SU-DHL-6 (cell line): ENCODE measurements at regions not wholly inside any gene's neighbourhood (a gene's known extent, or its start where the extent isn't known, plus 50 kb on each side); places are given as distances from the start of the nearest gene placed in this dataset.

Experiments used
- H2AFZ ChIP-seq: fragments of 200-600 bp; sonication (generic); 2 replicates; pipeline ENCODE4 v1.6.1; 2014; ENCODE audit warnings: low read depth, mild to moderate bottlenecking, moderate library complexity, mixed read lengths, antibody characterized with exemption, low read length; ENCODE audit not compliant: severe bottlenecking
- H3F3A ChIP-seq: fragments of 200-600 bp; shearing (Covaris generic); 2 replicates; pipeline ENCODE4 v1.6.0; 2016; ENCODE audit warnings: antibody characterized with exemption, mild to moderate bottlenecking; ENCODE audit not compliant: insufficient read depth
- H3K27ac ChIP-seq: fragments of 200-600 bp; sonication (generic); 2 replicates; pipeline ENCODE4 v1.5.1; 2016; ENCODE audit warnings: low read depth, mild to moderate bottlenecking, low read length, moderate library complexity, mixed read lengths
- H3K27me3 ChIP-seq: fragments of 200-600 bp; sonication (generic), shearing (Covaris generic); 2 replicates; pipeline ENCODE4 v1.6.0; 2014; ENCODE audit warnings: mild to moderate bottlenecking, low read length
- H3K36me3 ChIP-seq: fragments of 200-600 bp; sonication (generic); 2 replicates; pipeline ENCODE4 v1.6.1; 2014; ENCODE audit warnings: mild to moderate bottlenecking, low read length, mixed read lengths
- H3K4me2 ChIP-seq: fragments of 300-600, 200-600 bp; shearing (Covaris generic), sonication (generic); 2 replicates; pipeline ENCODE4 v1.6.0; 2014; ENCODE audit warnings: low read length, low read depth, mild to moderate bottlenecking; ENCODE audit not compliant: poor library complexity, severe bottlenecking
- H3K4me3 ChIP-seq: fragments of 200-600 bp; sonication (generic); 2 replicates; pipeline ENCODE4 v1.5.1; 2014; ENCODE audit warnings: antibody characterized with exemption, low read length, mild to moderate bottlenecking, mixed read lengths; ENCODE audit not compliant: insufficient read depth, poor library complexity, severe bottlenecking
- H3K79me2 ChIP-seq: fragments of 200-600 bp; sonication (generic); 2 replicates; pipeline ENCODE4 v1.6.1; 2014; ENCODE audit warnings: mild to moderate bottlenecking, low read length, moderate library complexity; ENCODE audit not compliant: insufficient read depth
- H3K9ac ChIP-seq: fragments of 200-600 bp; sonication (generic); 2 replicates; pipeline ENCODE4 v1.7.0; 2014; ENCODE audit warnings: mild to moderate bottlenecking, low read length
- H3K9me2 ChIP-seq: fragments of 200-600 bp; sonication (generic); replicated peaks from 2 replicates; pipeline ENCODE4 v1.6.1; 2014; ENCODE audit warnings: low read length; ENCODE audit not compliant: insufficient read depth
- H3K9me3 ChIP-seq: fragments of 200-600 bp; sonication (generic); 2 replicates; pipeline ENCODE4 v1.6.1; 2014; ENCODE audit warnings: low read length, mixed read lengths; ENCODE audit not compliant: insufficient read depth
- H4K20me1 ChIP-seq: fragments of 200-600 bp; sonication (generic); 2 replicates; pipeline ENCODE4 v1.6.1; 2014; ENCODE audit warnings: low read depth, mild to moderate bottlenecking, antibody characterized with exemption, low read length, moderate library complexity, mixed read lengths
- EZH2phosphoT487 ChIP-seq: fragments of 200-600 bp; sonication (generic), shearing (Covaris generic); conservative IDR thresholded peaks from 2 replicates; pipeline ENCODE4 v1.6.1; 2018; ENCODE audit warnings: mild to moderate bottlenecking, antibody characterized with exemption, low read length, moderate library complexity, mixed read lengths
- TF ChIP-seq, protein P1 (sequence below): fragments of 200-600 bp; sonication (generic); IDR thresholded peaks from one replicate; pipeline ENCODE4 v1.5.1; 2017; ENCODE audit warnings: antibody characterized with exemption, mild to moderate bottlenecking, low read length, moderate library complexity; ENCODE audit not compliant: insufficient read depth, poor library complexity, severe bottlenecking

DNA sequence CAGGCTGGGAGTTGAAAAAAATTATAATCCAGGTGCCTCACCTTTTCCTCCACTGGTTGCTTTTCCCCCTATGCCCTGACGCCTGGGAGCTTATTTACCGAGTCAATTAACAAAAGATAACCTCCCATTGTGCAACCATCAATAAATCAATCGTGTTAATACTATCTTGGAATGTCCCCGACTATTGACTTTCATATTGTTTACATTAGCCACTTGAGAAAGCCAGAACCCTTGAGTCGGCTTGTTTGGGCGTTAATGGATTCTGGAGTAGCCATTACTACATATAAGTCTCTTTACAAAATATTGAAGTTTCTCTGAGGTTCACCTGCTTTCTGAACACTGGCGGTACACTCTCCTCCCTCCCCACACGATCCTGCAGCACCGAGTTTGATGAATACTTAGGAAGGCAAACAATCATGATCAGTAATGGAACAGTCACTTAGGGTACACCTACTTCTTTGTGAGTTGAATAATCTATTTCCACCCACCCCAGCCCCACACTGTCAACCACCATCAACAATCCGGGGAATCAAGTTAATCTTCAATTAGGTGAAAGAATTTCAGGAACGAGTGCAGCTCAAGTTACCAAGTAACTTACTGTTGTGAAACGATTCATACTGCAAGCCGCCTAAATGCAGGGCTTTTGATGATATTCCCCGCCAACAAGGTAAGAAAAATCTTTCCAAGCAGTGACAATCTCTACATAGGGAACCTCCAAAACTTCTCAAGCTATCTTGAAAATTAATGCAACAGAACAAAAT is 159.3 kb upstream of the NR2F2 start:
- Histone ChIP-seq H3K79me2 (no peaks in the 10 kb centered on the region), H4K20me1 (no peaks in the 10 kb centered on the region), H3K9me3 (no peaks in the 10 kb centered on the region), H3K4me2 (no peak overlapping the region), H3K36me3 (no peaks in the 10 kb centered on the region), H3F3A (no peaks in the 10 kb centered on the region), H3K9ac (no peak overlapping the region), H3K9me2 (no peaks in the 10 kb centered on the region), H3K27ac (no peak overlapping the region), H3K27me3 (no peaks in the 10 kb centered on the region), H3K4me3 (no peak overlapping the region), H2AFZ (no peak overlapping the region)
- no peak for TF ChIP-seq EZH2phosphoT487
- TF ChIP-seq, protein P1, sequence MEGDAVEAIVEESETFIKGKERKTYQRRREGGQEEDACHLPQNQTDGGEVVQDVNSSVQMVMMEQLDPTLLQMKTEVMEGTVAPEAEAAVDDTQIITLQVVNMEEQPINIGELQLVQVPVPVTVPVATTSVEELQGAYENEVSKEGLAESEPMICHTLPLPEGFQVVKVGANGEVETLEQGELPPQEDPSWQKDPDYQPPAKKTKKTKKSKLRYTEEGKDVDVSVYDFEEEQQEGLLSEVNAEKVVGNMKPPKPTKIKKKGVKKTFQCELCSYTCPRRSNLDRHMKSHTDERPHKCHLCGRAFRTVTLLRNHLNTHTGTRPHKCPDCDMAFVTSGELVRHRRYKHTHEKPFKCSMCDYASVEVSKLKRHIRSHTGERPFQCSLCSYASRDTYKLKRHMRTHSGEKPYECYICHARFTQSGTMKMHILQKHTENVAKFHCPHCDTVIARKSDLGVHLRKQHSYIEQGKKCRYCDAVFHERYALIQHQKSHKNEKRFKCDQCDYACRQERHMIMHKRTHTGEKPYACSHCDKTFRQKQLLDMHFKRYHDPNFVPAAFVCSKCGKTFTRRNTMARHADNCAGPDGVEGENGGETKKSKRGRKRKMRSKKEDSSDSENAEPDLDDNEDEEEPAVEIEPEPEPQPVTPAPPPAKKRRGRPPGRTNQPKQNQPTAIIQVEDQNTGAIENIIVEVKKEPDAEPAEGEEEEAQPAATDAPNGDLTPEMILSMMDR = no peak

DNA sequence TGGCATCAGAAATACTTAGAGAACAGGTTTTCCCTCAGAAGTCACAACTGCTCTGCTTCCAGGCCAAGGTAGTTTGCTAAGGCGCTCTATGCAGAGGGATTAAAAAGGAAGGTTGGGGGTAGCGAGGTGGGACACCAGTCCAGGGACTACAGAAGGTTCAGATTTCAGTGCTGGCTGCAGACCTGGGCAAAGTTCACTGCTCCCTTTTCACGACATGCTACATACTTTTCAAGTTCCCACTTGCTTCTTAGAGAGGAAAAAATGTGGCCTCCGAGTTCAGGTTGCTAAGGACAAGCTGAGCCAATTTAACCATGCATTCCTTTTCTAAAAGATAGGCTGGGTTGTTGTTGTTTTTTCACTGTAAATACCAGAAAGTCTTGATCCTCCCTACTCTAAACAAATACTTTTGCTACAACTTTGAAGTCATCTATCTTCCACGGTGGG is 158.6 kb upstream of the NR2F2 start:
- H3K4me3 ChIP-seq = no peak overlapping the region
- H3K79me2 ChIP-seq = no peaks in the 10 kb centered on the region
- no peaks in the 10 kb centered on the region for H4K20me1 ChIP-seq
- H3K4me2 ChIP-seq = no peak overlapping the region
- H3K9ac ChIP-seq = no peak overlapping the region
- no peaks in the 10 kb centered on the region for H3K9me3 ChIP-seq
- H3K36me3 ChIP-seq = no peaks in the 10 kb centered on the region
- H3F3A ChIP-seq = no peaks in the 10 kb centered on the region
- TF ChIP-seq EZH2phosphoT487 = no peak
- TF ChIP-seq, protein P1 = no peak
- H2AFZ ChIP-seq = no peak overlapping the region
- no peaks in the 10 kb centered on the region for H3K9me2 ChIP-seq
- H3K27ac ChIP-seq = no peak overlapping the region
- H3K27me3 ChIP-seq = no peaks in the 10 kb centered on the region

DNA sequence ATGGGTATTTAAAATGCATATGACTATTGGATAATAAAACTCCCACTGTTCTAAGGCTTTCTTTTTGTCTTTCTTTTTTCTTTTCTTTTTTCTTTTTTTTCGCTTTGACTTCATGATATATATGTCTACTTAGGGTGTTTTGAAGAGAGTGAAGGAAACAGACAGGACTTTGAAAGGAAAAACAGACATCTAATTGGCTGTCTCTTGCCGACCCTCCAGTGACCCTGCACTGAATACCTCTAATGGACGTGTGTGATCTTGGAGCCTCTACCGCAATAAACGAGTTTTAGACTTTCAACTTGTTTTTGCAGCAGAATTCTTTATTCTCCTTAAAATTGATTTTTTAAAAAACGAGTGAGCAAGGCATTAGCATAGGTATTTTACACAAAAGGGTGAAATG is 158.1 kb upstream of the NR2F2 start:
- H3K4me3 ChIP-seq = no peak overlapping the region
- no peaks in the 10 kb centered on the region for H3K79me2 ChIP-seq
- H4K20me1 ChIP-seq = no peaks in the 10 kb centered on the region
- no peak overlapping the region for H2AFZ ChIP-seq
- no peak overlapping the region for H3K4me2 ChIP-seq
- no peaks in the 10 kb centered on the region for H3K9me2 ChIP-seq
- H3K36me3 ChIP-seq = no peaks in the 10 kb centered on the region
- H3K9me3 ChIP-seq = no peaks in the 10 kb centered on the region
- TF ChIP-seq, protein P1 = no peak
- TF ChIP-seq EZH2phosphoT487 = no peak
- no peaks in the 10 kb centered on the region for H3K27me3 ChIP-seq
- no peak overlapping the region for H3K9ac ChIP-seq
- H3K27ac ChIP-seq = no peak overlapping the region
- H3F3A ChIP-seq = no peaks in the 10 kb centered on the region
